ENCODE measurements at regions not wholly inside any gene's neighbourhood (a gene's known extent, or its start where the extent isn't known, plus 50 kb on each side); places are given as distances from the start of the nearest gene placed in this dataset.
"Not testable (repeated sequence)": the region's sequence is repeated elsewhere in the genome, so short reads cannot be mapped to it uniquely, and the experiment has no call there.

GRCh38 chr20:19918965-19919329 is 98.2 kb upstream of the NAA20 start:
- H3K4me3 ChIP-seq (ENCODE audit: low read depth, low read length) = no peak overlapping the region
- TF ChIP-seq CTCF (IDR thresholded peaks at IDR 0.05; ENCODE audit: borderline replicate concordance, insufficient read depth, low read depth, low read length) = no peak

DNA sequence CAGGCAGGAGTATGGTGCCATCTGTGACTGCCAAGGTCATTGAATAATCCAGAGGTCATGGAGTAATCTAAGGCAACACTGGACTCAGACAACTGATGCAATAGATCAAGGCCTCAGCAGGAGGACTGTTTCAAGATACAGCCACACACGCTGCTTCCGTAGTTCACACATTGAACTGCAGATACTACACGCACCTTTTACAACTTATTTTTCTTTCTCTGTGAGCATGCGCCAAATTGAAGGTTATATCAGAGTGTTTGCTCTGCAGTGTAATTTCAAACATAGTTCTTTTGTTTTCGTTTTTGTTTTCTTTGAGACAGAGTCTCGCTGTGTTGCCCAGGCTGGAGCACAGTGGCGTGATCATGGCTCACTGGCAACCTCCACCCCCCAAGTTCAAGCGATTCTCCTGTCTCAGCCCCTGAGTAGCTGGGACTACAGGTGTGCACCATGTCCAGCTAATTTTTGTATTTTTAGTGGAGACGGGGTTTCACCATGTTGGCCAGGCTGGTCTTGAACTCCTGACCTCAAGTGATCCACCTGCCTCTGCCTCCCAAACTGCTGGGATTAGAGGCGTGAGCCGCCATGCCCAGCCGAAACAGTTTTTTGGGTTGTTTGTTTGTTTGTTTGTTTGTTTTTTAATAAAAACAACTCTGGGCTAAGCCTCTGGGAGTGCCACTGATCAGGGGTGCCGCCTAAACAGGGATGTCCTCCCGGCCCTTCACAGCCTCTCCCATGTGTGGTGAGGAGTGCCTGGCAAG is 96.6 kb upstream of the NAA20 start:
- no peak for TF ChIP-seq CTCF (IDR thresholded peaks at IDR 0.05; ENCODE audit: borderline replicate concordance, insufficient read depth, low read depth, low read length)

GRCh38 chr20:19921284-19921793 is 95.8 kb upstream of the NAA20 start:
- TF ChIP-seq CTCF (IDR thresholded peaks at IDR 0.05; ENCODE audit: borderline replicate concordance, insufficient read depth, low read depth, low read length) = no peak
- H3K4me3 ChIP-seq (ENCODE audit: low read depth, low read length) = no peak overlapping the region

More for the DNA sequence above, 96.6 kb upstream of the NAA20 start:
- no peak overlapping the region for H3K4me3 ChIP-seq (ENCODE audit: low read depth, low read length)

GRCh38 chr20:19921829-19922228 is 95.3 kb upstream of the NAA20 start:
- not testable (repeated sequence) for H3K4me3 ChIP-seq (ENCODE audit: low read depth, low read length)

GRCh38 chr20:19922716-19923115 is 94.4 kb upstream of the NAA20 start:
- TF ChIP-seq CTCF (IDR thresholded peaks at IDR 0.05; ENCODE audit: borderline replicate concordance, insufficient read depth, low read depth, low read length) = no peak
- no peak overlapping the region for H3K4me3 ChIP-seq (ENCODE audit: low read depth, low read length)

DNA sequence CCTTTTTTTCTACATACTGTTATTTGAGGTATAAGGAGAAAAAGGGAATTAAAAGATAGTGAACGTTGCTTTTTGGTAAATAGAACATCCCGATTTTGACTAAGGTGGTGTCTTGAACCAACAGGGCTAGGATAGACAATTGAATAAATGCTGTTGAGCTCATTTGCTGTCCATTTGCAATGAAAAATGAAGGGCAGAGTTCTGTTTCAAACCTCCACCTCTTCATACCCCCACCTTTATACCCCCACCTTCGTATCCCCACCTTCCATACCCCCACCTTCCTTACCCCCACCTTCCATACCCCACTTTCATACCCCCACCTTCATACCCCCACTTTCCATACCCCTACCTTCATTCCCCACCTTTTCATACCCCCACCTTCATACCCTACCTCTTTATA is 93.4 kb upstream of the NAA20 start:
- no peak overlapping the region for H3K4me3 ChIP-seq (ENCODE audit: low read depth, low read length)
- TF ChIP-seq CTCF (IDR thresholded peaks at IDR 0.05; ENCODE audit: borderline replicate concordance, insufficient read depth, low read depth, low read length) = no peak

DNA sequence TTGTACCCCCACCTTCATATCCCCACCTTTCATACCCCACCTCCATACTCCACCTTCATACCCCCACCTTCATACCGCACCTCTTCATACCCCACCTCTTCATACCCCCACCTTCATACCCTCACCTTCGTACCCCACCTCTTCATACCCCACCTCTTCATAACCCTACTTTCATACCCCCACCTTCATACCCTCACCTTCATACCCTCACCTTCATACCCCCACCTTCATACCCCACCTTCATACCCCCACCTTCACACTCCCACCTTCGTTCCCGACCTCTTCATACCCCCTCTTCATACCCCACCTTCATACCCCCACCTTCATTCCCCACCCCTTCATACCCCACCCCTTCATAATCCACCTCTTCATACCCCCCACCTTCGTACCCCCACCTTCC is 92.9 kb upstream of the NAA20 start:
- no peak for TF ChIP-seq CTCF (IDR thresholded peaks at IDR 0.05; ENCODE audit: borderline replicate concordance, insufficient read depth, low read depth, low read length)
- H3K4me3 ChIP-seq (ENCODE audit: low read depth, low read length) = no peak overlapping the region

All from GM12875 (cell line).